ENCODE measurements at regions not wholly inside any gene's neighbourhood (a gene's known extent, or its start where the extent isn't known, plus 50 kb on each side); places are given as distances from the start of the nearest gene placed in this dataset.

GRCh38 chr1:208681878-208682663, 437.9 kb upstream of the PLXNA2 start:
- H3K79me2 ChIP-seq (ENCODE audit: insufficient read depth, low read length), result no peaks in the 10 kb centered on the region
- Mint-ChIP-seq H3K4me3 (no peak overlapping the region), H3K27ac (no peak overlapping the region), H3K4me1 (no peaks in the 10 kb centered on the region), H3K9me3 (peaks cover 0 to 8% (median 0%) of the 10 kb centered on the region in 7 donors), H3K36me3 (no peaks in the 10 kb centered on the region), H3K27me3 (ENCODE audit: low read depth in 3 of 3) (no peaks in the 10 kb centered on the region)
- intact Hi-C loops (cut with micrococcal nuclease), result no loop called here
- 43% methylated on average over 2 of the region's 4 CpGs for WGBS (ENCODE audit: insufficient coverage)
- no peak overlapping the region for H3K9ac ChIP-seq (ENCODE audit: insufficient read depth, low read length, poor library complexity, severe bottlenecking)
- no peaks in the 10 kb centered on the region for H3K4me1 ChIP-seq (ENCODE audit: control insufficient read depth in 1 of 2, insufficient read depth in 2 of 2, low read length in 2 of 2)
- DNase-seq, result no peak
- no peaks in the 10 kb centered on the region for H3K27me3 ChIP-seq (ENCODE audit: control insufficient read depth in 2 of 2, insufficient read depth in 2 of 2, low read length in 2 of 2)
- no peaks in the 10 kb centered on the region for H3K36me3 ChIP-seq (replicated peaks in 1 of 2; ENCODE audit: control insufficient read depth in 1 of 2, insufficient read depth in 2 of 2, low read length in 2 of 2)
- no peak for TF ChIP-seq CTCF (IDR thresholded peaks at IDR 0.05)
- H3K27ac ChIP-seq (ENCODE audit: low read depth in 1 of 2, low read length in 2 of 2), result no peak overlapping the region
- H4K20me1 ChIP-seq (ENCODE audit: insufficient read depth, low read length), result no peaks in the 10 kb centered on the region
- H3K4me2 ChIP-seq (replicated peaks; ENCODE audit: extremely low read depth, low read length, poor library complexity, severe bottlenecking), result no peak overlapping the region
- no peak overlapping the region for H3K4me3 ChIP-seq (replicated peaks in 1 of 3; ENCODE audit: low read depth in 2 of 3, low read length in 3 of 3)
- H2AFZ ChIP-seq (ENCODE audit: insufficient read depth, low read depth, low read length, poor library complexity, severe bottlenecking), result no peak overlapping the region
- H3K9me3 ChIP-seq (replicated peaks in 1 of 2; ENCODE audit: control insufficient read depth in 1 of 2, insufficient read depth in 1 of 2, low read length in 2 of 2), result no peaks in the 10 kb centered on the region

DNA sequence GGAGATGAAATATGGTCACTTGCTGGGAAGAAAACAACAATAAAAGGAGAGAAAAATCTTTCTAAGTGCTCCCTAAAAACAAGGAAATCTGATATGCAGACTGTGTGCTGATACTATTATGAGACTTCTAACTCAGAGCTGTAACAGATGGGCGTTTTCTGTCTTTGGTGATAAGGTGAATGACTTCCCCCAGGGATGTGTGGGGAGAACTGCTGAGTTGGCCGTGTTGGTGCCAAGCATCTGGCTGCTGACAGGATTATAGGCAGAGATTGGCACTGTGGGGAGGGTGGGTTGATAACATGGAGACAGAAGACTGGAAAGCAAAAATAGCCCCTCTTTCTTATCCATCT, 438.5 kb upstream of the PLXNA2 start:
- Histone ChIP-seq H2AFZ (ENCODE audit: insufficient read depth, low read depth, low read length, poor library complexity, severe bottlenecking) (no peak overlapping the region), H3K36me3 (replicated peaks in 1 of 2; ENCODE audit: control insufficient read depth in 1 of 2, insufficient read depth in 2 of 2, low read length in 2 of 2) (no peaks in the 10 kb centered on the region), H3K79me2 (ENCODE audit: insufficient read depth, low read length) (no peaks in the 10 kb centered on the region), H4K20me1 (ENCODE audit: insufficient read depth, low read length) (no peaks in the 10 kb centered on the region), H3K9ac (ENCODE audit: insufficient read depth, low read length, poor library complexity, severe bottlenecking) (no peak overlapping the region), H3K4me1 (ENCODE audit: control insufficient read depth in 1 of 2, insufficient read depth in 2 of 2, low read length in 2 of 2) (no peaks in the 10 kb centered on the region), H3K27ac (ENCODE audit: low read depth in 1 of 2, low read length in 2 of 2) (no peak overlapping the region), H3K9me3 (replicated peaks in 1 of 2; ENCODE audit: control insufficient read depth in 1 of 2, insufficient read depth in 1 of 2, low read length in 2 of 2) (no peaks in the 10 kb centered on the region), H3K27me3 (ENCODE audit: control insufficient read depth in 2 of 2, insufficient read depth in 2 of 2, low read length in 2 of 2) (no peaks in the 10 kb centered on the region), H3K4me2 (replicated peaks; ENCODE audit: extremely low read depth, low read length, poor library complexity, severe bottlenecking) (no peak overlapping the region), H3K4me3 (replicated peaks in 1 of 3; ENCODE audit: low read depth in 2 of 3, low read length in 3 of 3) (no peak overlapping the region)
- DNase-seq, result no peak
- no peaks in the 10 kb centered on the region for H3K36me3 Mint-ChIP-seq
- TF ChIP-seq CTCF (IDR thresholded peaks at IDR 0.05), result no peak
- no peaks in the 10 kb centered on the region for H3K27me3 Mint-ChIP-seq (ENCODE audit: low read depth in 3 of 3)
- WGBS (ENCODE audit: insufficient coverage), result 29% methylated on average over 1 of the region's 2 CpGs
- intact Hi-C loops (cut with micrococcal nuclease), result no loop called here
- no peak overlapping the region for H3K27ac Mint-ChIP-seq
- peaks cover 0 to 8% (median 0%) of the 10 kb centered on the region in 7 donors for H3K9me3 Mint-ChIP-seq
- no peak overlapping the region for H3K4me3 Mint-ChIP-seq
- no peaks in the 10 kb centered on the region for H3K4me1 Mint-ChIP-seq
